CD4-positive, alpha-beta memory T cell (primary cell): ENCODE measurements at regions not wholly inside any gene's neighbourhood (a gene's known extent, or its start where the extent isn't known, plus 50 kb on each side); places are given as distances from the start of the nearest gene placed in this dataset.
"Not testable (repeated sequence)": the region's sequence is repeated elsewhere in the genome, so short reads cannot be mapped to it uniquely, and the experiment has no call there.

Source experiments
- CTCF ChIA-PET: fragments of 350-600 bp; sonication (Branson Sonifier 250); formaldehyde crosslinking; loops from one replicate; lab custom pipeline; 2021; ENCODE audit warnings: inconsistent platforms; ENCODE audit not compliant: partially characterized antibody; lab: Charles Lee
- POLR2A ChIA-PET: fragments of 350-600 bp; sonication (Branson Sonifier 250); formaldehyde crosslinking; loops from one replicate; lab custom pipeline; 2021; ENCODE audit not compliant: partially characterized antibody; lab: Charles Lee
- DNase-seq, 5 donors: peaks; one replicate each; pipeline versions ENCODE4 v3.0.0 to v3.0.0-alpha.2; 2020 to 2022; ENCODE audit warnings: mixed read lengths in 1 of 5
- H3K27ac ChIP-seq: one replicate; pipeline ENCODE4 v1.7.0; 2013; ENCODE audit warnings: low read depth, low read length
- H3K27me3 ChIP-seq: 2 replicates; pipeline ENCODE4 v1.7.0; 2013; ENCODE audit warnings: mild to moderate bottlenecking, low read length, moderate library complexity; ENCODE audit not compliant: insufficient read depth
- H3K36me3 ChIP-seq: 2 replicates; pipeline ENCODE4 v1.7.0; 2013; ENCODE audit warnings: mild to moderate bottlenecking, low read length, moderate library complexity; ENCODE audit not compliant: insufficient read depth
- H3K4me1 ChIP-seq: 2 replicates; pipeline ENCODE4 v1.7.0; 2013; ENCODE audit warnings: mild to moderate bottlenecking, low read length, moderate library complexity; ENCODE audit not compliant: insufficient read depth
- H3K4me3 ChIP-seq, 2 donors: one replicate each; pipeline ENCODE4 v1.7.0; 2013; ENCODE audit warnings: low read length in 2 of 2, mild to moderate bottlenecking in 1 of 2
- H3K9me3 ChIP-seq, 2 donors: one replicate each; pipeline ENCODE4 v1.7.0; 2013; ENCODE audit warnings: low read length in 2 of 2, control low read depth in 1 of 2; ENCODE audit not compliant: control insufficient read depth in 1 of 2
- H3K27ac Mint-ChIP-seq, 7 donors: one replicate each; pipeline ENCODE4 v1.8.0; 2020 to 2021; ENCODE audit warnings: mixed read lengths in 7 of 7, mild to moderate bottlenecking in 6 of 7, inconsistent platforms in 3 of 7, moderate library complexity in 3 of 7
- H3K27me3 Mint-ChIP-seq, 2 donors: one replicate each; pipeline ENCODE4 v1.8.0; 2020 to 2021; ENCODE audit warnings: mixed read lengths in 2 of 2
- H3K36me3 Mint-ChIP-seq, 2 donors: one replicate each; pipeline ENCODE4 v1.8.0; 2020 to 2021; ENCODE audit warnings: mixed read lengths in 2 of 2, inconsistent platforms in 1 of 2, mild to moderate bottlenecking in 1 of 2
- H3K4me1 Mint-ChIP-seq, 4 donors: one replicate each; pipeline ENCODE4 v1.8.0; 2020 to 2021; ENCODE audit warnings: mixed read lengths in 4 of 4, mild to moderate bottlenecking in 1 of 4
- H3K4me3 Mint-ChIP-seq, 8 donors: one replicate each; pipeline ENCODE4 v1.8.0; 2020 to 2021; ENCODE audit warnings: mixed read lengths in 8 of 8, mild to moderate bottlenecking in 7 of 8, moderate library complexity in 6 of 8, inconsistent platforms in 3 of 8
- H3K9me3 Mint-ChIP-seq, 8 donors: one replicate each; pipeline ENCODE4 v1.8.0; 2020 to 2021; ENCODE audit warnings: mixed read lengths in 8 of 8, mild to moderate bottlenecking in 5 of 8, inconsistent platforms in 3 of 8, moderate library complexity in 1 of 8
- intact Hi-C: fragments of 100-400 bp; cut with micrococcal nuclease; formaldehyde crosslinking; loops from one replicate; pipeline ENCODE4 v1.15.1; 2023

- H3K36me3 Mint-ChIP-seq, result no peaks in the 10 kb centered on the region
Observed at GRCh38 chr5:145433077-145433476, 402.1 kb downstream of the PRELID2 start.

GRCh38 chr5:145429170-145429569, 406.0 kb downstream of the PRELID2 start:
- H3K4me1 ChIP-seq, result no peaks in the 10 kb centered on the region
- Mint-ChIP-seq H3K9me3 (peaks cover 4 to 41% (median 17%) of the 10 kb centered on the region in 8 donors), H3K4me3 (no peak overlapping the region), H3K27me3 (peaks cover 0 to 1% of the 10 kb centered on the region in 2 donors), H3K27ac (no peak overlapping the region), H3K4me1 (no peaks in the 10 kb centered on the region), H3K36me3 (no peaks in the 10 kb centered on the region)
- no peaks in the 10 kb centered on the region for H3K9me3 ChIP-seq
- ChIA-PET CTCF (no interaction called here), POLR2A (no interaction called here)
- no peak overlapping the region for H3K27ac ChIP-seq
- no peak for DNase-seq
- intact Hi-C loops, result no loop called here
- no peak overlapping the region for H3K4me3 ChIP-seq
- H3K36me3 ChIP-seq, result no peaks in the 10 kb centered on the region
- no peaks in the 10 kb centered on the region for H3K27me3 ChIP-seq

More at GRCh38 chr5:145433077-145433476, 402.1 kb downstream of the PRELID2 start:
- H3K4me3 Mint-ChIP-seq, result no peak overlapping the region
- POLR2A ChIA-PET, result no interaction called here
- no peaks in the 10 kb centered on the region for H3K27me3 ChIP-seq
- no peaks in the 10 kb centered on the region for H3K4me1 Mint-ChIP-seq
- no peak overlapping the region for H3K27ac ChIP-seq
- H3K36me3 ChIP-seq, result no peaks in the 10 kb centered on the region
- DNase-seq, result no peak
- H3K4me3 ChIP-seq, result no peak overlapping the region
- H3K9me3 ChIP-seq, result no peaks in the 10 kb centered on the region
- no peak overlapping the region for H3K27ac Mint-ChIP-seq
- peaks cover 4 to 19% (median 9%) of the 10 kb centered on the region in 8 donors for H3K9me3 Mint-ChIP-seq
- no peaks in the 10 kb centered on the region for H3K27me3 Mint-ChIP-seq
- H3K4me1 ChIP-seq, result no peaks in the 10 kb centered on the region
- CTCF ChIA-PET, result no interaction called here
- intact Hi-C loops, result no loop called here

- intact Hi-C loops, result no loop called here
- H3K4me1 Mint-ChIP-seq, result no peaks in the 10 kb centered on the region
- no peaks in the 10 kb centered on the region for H3K4me1 ChIP-seq
- no peak overlapping the region for H3K4me3 Mint-ChIP-seq
- H3K9me3 Mint-ChIP-seq, result peaks cover 4 to 66% (median 27%) of the 10 kb centered on the region in 8 donors
- no peak overlapping the region for H3K4me3 ChIP-seq
- no peak overlapping the region for H3K27ac ChIP-seq
- no peaks in the 10 kb centered on the region for H3K27me3 Mint-ChIP-seq
- POLR2A ChIA-PET, result no interaction called here
- CTCF ChIA-PET, result no interaction called here
- H3K36me3 Mint-ChIP-seq, result no peaks in the 10 kb centered on the region
- DNase-seq, result no peak
- no peaks in the 10 kb centered on the region for H3K9me3 ChIP-seq
- no peaks in the 10 kb centered on the region for H3K27me3 ChIP-seq
- H3K27ac Mint-ChIP-seq, result no peak overlapping the region
- no peaks in the 10 kb centered on the region for H3K36me3 ChIP-seq
Observed at GRCh38 chr5:145408048-145408341, 427.1 kb downstream of the PRELID2 start.

- no peak for DNase-seq
- Mint-ChIP-seq H3K4me1 (no peaks in the 10 kb centered on the region), H3K9me3 (peaks cover 6 to 65% (median 25%) of the 10 kb centered on the region in 8 donors), H3K36me3 (no peaks in the 10 kb centered on the region), H3K27me3 (no peaks in the 10 kb centered on the region), H3K27ac (no peak overlapping the region), H3K4me3 (no peak overlapping the region)
- H3K9me3 ChIP-seq, result no peaks in the 10 kb centered on the region
- H3K27ac ChIP-seq, result no peak overlapping the region
- H3K4me1 ChIP-seq, result no peaks in the 10 kb centered on the region
- H3K36me3 ChIP-seq, result no peaks in the 10 kb centered on the region
- no peaks in the 10 kb centered on the region for H3K27me3 ChIP-seq
- ChIA-PET POLR2A (no interaction called here), CTCF (no interaction called here)
- intact Hi-C loops, result no loop called here
- no peak overlapping the region for H3K4me3 ChIP-seq
Observed at GRCh38 chr5:145407300-145408047, 427.7 kb downstream of the PRELID2 start.

- Histone ChIP-seq H3K4me3 (no peak overlapping the region), H3K4me1 (no peaks in the 10 kb centered on the region), H3K36me3 (no peaks in the 10 kb centered on the region), H3K9me3 (no peaks in the 10 kb centered on the region), H3K27ac (no peak overlapping the region), H3K27me3 (no peaks in the 10 kb centered on the region)
- H3K27ac Mint-ChIP-seq, result no peak overlapping the region
- H3K27me3 Mint-ChIP-seq, result no peaks in the 10 kb centered on the region
- peaks cover 4 to 62% (median 16%) of the 10 kb centered on the region in 8 donors for H3K9me3 Mint-ChIP-seq
- CTCF ChIA-PET, result no interaction called here
- no peak for DNase-seq
- POLR2A ChIA-PET, result no interaction called here
- H3K4me1 Mint-ChIP-seq, result no peaks in the 10 kb centered on the region
- no peaks in the 10 kb centered on the region for H3K36me3 Mint-ChIP-seq
- intact Hi-C loops, result no loop called here
- H3K4me3 Mint-ChIP-seq, result no peak overlapping the region
Observed at GRCh38 chr5:145403992-145404391, 431.1 kb downstream of the PRELID2 start.

GRCh38 chr5:145396888-145397287, 438.3 kb downstream of the PRELID2 start:
- Histone ChIP-seq H3K36me3 (no peaks in the 10 kb centered on the region), H3K4me1 (no peaks in the 10 kb centered on the region), H3K27me3 (no peaks in the 10 kb centered on the region), H3K9me3 (peaks cover 0 to 6% of the 10 kb centered on the region in 2 donors), H3K4me3 (no peak overlapping the region), H3K27ac (no peak overlapping the region)
- peaks cover 0 to 39% (median 6%) of the 10 kb centered on the region in 8 donors for H3K9me3 Mint-ChIP-seq
- CTCF ChIA-PET, result no interaction called here
- no peak overlapping the region for H3K4me3 Mint-ChIP-seq
- no peak overlapping the region for H3K27ac Mint-ChIP-seq
- no peaks in the 10 kb centered on the region for H3K36me3 Mint-ChIP-seq
- no peaks in the 10 kb centered on the region for H3K4me1 Mint-ChIP-seq
- POLR2A ChIA-PET, result no interaction called here
- intact Hi-C loops, result no loop called here
- no peak for DNase-seq
- no peaks in the 10 kb centered on the region for H3K27me3 Mint-ChIP-seq

- H3K4me3 ChIP-seq, H3K27ac Mint-ChIP-seq, H3K36me3 ChIP-seq, POLR2A ChIA-PET, H3K9me3 ChIP-seq, DNase-seq, H3K4me1 Mint-ChIP-seq, intact Hi-C loops, H3K4me1 ChIP-seq, H3K36me3 Mint-ChIP-seq, H3K27me3 Mint-ChIP-seq, H3K27ac ChIP-seq, H3K27me3 ChIP-seq, H3K4me3 Mint-ChIP-seq, CTCF ChIA-PET: not testable (repeated sequence)
- H3K9me3 Mint-ChIP-seq, result peaks cover 3 to 31% (median 9%) of the 10 kb centered on the region in 8 donors
Observed at GRCh38 chr5:145395151-145395550, 440.0 kb downstream of the PRELID2 start.
